ENCODE measurements at regions not wholly inside any gene's neighbourhood (a gene's known extent, or its start where the extent isn't known, plus 50 kb on each side); places are given as distances from the start of the nearest gene placed in this dataset.

DNA sequence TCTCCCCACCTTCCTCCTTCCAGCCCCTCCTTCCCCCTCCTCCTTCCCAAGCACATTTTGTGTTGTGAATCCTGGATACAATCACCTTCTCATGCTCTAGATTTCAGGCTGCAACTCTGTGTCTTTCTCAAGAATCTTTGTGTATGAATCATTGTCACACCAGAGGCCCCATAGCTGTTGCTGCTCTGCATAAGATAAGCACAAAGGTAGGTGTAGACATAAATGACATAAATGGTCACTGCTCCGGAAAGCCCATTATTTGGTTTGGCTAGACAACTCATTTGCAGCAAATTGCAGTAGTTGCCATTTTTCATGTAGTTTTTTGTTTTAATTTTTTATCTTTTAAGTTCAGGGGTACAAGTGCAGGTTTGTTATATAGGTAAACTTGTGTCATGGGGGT lies 216.3 kb upstream of the NRP1 start:
- TF ChIP-seq, protein P1, sequence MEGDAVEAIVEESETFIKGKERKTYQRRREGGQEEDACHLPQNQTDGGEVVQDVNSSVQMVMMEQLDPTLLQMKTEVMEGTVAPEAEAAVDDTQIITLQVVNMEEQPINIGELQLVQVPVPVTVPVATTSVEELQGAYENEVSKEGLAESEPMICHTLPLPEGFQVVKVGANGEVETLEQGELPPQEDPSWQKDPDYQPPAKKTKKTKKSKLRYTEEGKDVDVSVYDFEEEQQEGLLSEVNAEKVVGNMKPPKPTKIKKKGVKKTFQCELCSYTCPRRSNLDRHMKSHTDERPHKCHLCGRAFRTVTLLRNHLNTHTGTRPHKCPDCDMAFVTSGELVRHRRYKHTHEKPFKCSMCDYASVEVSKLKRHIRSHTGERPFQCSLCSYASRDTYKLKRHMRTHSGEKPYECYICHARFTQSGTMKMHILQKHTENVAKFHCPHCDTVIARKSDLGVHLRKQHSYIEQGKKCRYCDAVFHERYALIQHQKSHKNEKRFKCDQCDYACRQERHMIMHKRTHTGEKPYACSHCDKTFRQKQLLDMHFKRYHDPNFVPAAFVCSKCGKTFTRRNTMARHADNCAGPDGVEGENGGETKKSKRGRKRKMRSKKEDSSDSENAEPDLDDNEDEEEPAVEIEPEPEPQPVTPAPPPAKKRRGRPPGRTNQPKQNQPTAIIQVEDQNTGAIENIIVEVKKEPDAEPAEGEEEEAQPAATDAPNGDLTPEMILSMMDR (IDR thresholded peaks at IDR 0.05; ENCODE audit: low read depth, low read length, missing control alignments) = no peak
- no peak overlapping the region for H3K4me3 ChIP-seq (replicated peaks; ENCODE audit: low read depth, low read length)
- no peak for DNase-seq (ENCODE audit: extremely low read depth, low read depth)

DNA sequence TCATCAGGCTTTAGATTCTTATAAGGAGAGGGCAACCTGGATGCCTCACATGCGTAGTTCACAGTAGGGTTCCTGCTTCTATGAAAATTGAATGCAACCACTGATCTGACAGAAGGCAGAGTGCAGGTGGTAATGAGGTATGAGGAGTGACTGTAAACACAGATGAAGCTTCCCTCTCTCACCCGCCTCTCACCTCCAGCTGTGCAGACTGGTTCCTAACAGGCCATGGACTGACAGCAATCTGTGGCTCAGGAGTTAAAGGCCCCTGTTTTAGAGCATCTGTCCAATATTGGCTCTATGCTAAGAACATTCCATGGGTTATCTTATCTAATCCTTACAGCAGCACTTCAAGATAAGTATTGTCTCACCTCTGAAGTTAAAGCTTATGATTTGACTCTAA lies 213.5 kb upstream of the NRP1 start:
- TF ChIP-seq, protein P1 (IDR thresholded peaks at IDR 0.05; ENCODE audit: low read depth, low read length, missing control alignments) = no peak
- no peak overlapping the region for H3K4me3 ChIP-seq (replicated peaks; ENCODE audit: low read depth, low read length)
- no peak for DNase-seq (ENCODE audit: extremely low read depth, low read depth)

DNA sequence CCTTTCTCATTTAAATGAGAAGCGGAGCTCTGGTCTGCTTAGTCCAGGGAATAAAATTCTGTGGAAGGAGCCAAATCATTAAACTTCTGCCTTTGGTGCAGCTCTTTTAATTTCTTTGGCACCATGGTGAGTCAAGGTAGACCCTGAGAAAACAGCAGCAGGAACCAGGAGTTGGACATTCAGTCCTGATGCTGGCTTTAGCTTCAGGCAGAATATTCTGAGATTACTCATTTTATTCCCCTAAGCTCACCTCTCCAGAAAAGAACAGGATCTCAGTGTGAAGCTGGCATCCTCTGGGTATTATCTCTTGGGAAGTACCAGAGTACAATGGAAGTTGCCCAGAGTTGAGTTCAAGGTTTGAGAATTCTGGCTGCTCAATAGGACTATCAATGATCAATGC lies 211.6 kb upstream of the NRP1 start:
- H3K4me3 ChIP-seq (replicated peaks; ENCODE audit: low read depth, low read length) = no peak overlapping the region
- DNase-seq (ENCODE audit: extremely low read depth, low read depth) = no peak
- TF ChIP-seq, protein P1 (IDR thresholded peaks at IDR 0.05; ENCODE audit: low read depth, low read length, missing control alignments) = no peak

DNA sequence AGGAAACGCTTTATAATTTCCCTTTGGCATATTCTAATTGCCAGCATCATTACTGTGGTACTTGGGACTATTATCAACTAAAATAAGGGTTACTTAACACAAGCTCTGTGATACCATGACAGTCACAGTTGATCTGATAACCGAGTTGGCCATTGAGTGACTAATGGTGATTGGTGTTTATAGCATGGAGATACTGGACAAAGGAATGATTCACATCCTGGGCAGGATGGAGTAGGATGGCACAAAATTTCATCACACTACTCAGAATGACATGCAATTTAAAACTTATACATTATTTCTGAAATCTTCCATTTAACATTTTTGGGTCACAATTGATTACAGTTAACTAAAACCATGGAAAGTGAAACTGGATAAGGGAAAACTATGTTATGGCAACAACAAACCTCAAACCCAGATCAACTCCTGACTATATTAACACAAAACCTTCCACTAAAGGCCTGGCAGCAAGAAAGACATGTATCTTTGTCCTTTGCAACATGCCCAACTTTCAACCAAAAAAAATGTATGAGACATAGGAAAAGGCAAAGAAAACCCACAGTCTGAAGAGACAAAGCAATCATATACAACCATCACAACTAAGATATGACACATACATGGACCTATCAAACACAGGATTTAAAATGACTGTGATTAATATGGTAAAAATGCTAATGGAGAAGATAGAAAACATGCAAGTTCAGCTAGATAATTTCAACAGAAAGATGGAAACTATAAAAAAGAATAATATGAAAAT lies 208.5 kb upstream of the NRP1 start:
- no peak overlapping the region for H3K4me3 ChIP-seq (replicated peaks; ENCODE audit: low read depth, low read length)
- no peak for DNase-seq (ENCODE audit: extremely low read depth, low read depth)
- TF ChIP-seq, protein P1 (IDR thresholded peaks at IDR 0.05; ENCODE audit: low read depth, low read length, missing control alignments) = no peak

DNA sequence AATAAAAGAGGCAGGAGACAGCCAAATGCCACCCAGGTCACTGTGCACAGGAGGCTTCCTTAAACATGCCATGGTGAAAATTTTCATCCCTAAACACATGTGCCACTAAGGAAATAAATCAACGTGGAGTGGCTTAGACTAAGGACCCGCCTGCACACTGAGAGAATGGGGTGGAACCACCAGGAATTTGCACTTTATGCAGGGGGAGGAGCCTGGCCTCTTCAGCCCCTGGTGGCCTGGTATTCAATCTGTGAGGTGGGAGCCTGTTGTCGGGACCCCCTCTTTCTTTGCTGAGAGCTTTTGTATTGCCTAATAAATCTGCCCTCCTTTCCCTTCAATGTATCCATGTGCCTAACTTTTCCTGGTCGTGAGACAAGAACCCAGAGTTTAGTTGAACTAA lies 204.6 kb upstream of the NRP1 start:
- no peak overlapping the region for H3K4me3 ChIP-seq (replicated peaks; ENCODE audit: low read depth, low read length)
- TF ChIP-seq, protein P1 (IDR thresholded peaks at IDR 0.05; ENCODE audit: low read depth, low read length, missing control alignments) = no peak
- no peak for DNase-seq (ENCODE audit: extremely low read depth, low read depth)

DNA sequence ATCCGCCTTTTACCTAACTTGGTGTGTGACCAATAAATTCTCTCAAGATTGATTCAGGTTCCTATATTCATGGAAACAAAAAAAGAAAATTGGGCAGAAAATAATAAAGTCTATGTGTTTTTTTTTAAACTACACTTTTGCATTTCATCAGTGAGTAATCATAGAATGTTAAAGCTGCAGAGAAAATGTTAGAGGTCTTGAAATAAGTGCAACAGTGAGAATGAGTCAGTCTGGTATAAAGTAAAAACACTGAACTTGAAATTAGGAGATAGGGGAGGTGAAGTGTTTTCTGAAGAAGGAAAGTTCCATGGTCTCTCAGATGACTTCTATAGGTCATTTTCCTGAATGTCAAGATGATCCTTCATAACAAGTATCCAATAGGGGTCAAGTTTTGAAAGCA lies 202.6 kb upstream of the NRP1 start:
- H3K4me3 ChIP-seq (replicated peaks; ENCODE audit: low read depth, low read length) = no peak overlapping the region
- TF ChIP-seq, protein P1 (IDR thresholded peaks at IDR 0.05; ENCODE audit: low read depth, low read length, missing control alignments) = no peak
- DNase-seq (ENCODE audit: extremely low read depth, low read depth) = no peak

DNA sequence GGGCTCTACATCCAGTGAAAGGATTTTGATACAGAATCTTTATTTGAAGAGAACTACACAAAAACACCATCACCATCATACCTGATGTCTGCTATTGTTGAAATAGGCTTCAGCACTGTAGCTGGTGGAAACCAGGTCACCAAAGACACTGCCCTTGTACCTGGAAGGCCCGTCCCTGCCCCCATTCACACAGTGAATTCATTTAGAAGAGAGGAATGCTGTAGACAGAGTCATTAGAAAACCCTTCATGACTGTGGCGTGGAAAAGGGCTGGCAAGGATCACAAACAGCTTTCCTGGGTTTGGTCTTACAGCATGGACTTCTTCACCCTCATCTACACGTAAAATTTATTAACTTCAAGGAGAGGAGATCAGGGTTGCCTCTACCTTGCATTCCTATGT lies 202.0 kb upstream of the NRP1 start:
- no peak for DNase-seq (ENCODE audit: extremely low read depth, low read depth)
- TF ChIP-seq, protein P1 (IDR thresholded peaks at IDR 0.05; ENCODE audit: low read depth, low read length, missing control alignments) = no peak
- no peak overlapping the region for H3K4me3 ChIP-seq (replicated peaks; ENCODE audit: low read depth, low read length)
